ENCODE measurements at regions not wholly inside any gene's neighbourhood (a gene's known extent, or its start where the extent isn't known, plus 50 kb on each side); places are given as distances from the start of the nearest gene placed in this dataset.
"Not testable (repeated sequence)": the region's sequence is repeated elsewhere in the genome, so short reads cannot be mapped to it uniquely, and the experiment has no call there.

GRCh38 chr4:175290401-175290800 lies 372.2 kb downstream of the ADAM29 start:
- no peak for DNase-seq

DNA sequence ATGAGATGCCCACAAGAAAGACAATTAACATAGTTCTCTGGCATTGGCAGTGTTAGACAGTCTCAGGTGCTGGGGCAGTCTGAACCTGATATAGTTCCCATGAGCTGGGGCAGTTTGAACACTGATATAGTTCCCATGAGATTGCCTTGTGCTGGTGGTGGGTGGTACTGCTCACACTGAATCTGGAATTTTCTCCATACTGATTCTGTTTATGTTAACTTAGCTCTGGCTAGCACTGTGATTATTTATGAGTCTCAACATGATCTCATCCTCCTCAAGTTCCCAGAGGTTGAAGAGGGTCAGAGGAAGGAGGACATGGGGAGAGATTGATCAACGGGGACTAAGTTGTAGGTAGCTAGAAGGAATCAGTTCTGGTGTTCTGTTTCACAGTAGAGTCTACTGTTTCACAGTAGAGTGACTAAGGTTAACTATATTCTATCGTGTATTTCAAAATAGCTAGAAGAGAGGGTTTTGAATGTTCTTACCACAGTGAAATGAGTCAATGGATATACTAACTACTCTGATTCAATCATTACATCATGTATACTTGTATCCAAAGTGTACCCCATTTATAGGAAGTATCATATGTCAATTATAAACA lies 379.9 kb downstream of the ADAM29 start:
- DNase-seq: no peak

- no peak for DNase-seq
Observed at GRCh38 chr4:175306436-175306835, 388.3 kb downstream of the ADAM29 start.

DNA sequence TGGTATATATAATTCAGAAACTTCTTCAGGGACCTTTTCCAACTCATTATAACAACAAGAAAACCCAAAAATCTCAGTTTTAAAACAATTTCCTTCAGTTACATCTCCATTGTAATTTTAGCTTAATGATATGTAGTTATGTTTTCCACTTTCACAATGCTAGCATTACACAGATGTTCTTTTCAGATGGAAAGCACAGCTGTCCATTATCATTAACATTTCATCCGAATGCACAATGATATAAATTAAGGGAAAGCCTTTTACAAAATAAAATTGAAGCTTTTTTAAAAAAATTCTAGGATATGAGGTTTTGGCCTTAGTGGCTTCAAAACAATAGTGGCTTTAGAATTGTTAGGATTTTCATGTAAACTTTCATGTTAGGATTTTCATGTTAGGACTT lies 389.2 kb downstream of the ADAM29 start:
- no peak for DNase-seq

GRCh38 chr4:175308236-175308635 lies 390.1 kb downstream of the ADAM29 start:
- no peak for DNase-seq

DNA sequence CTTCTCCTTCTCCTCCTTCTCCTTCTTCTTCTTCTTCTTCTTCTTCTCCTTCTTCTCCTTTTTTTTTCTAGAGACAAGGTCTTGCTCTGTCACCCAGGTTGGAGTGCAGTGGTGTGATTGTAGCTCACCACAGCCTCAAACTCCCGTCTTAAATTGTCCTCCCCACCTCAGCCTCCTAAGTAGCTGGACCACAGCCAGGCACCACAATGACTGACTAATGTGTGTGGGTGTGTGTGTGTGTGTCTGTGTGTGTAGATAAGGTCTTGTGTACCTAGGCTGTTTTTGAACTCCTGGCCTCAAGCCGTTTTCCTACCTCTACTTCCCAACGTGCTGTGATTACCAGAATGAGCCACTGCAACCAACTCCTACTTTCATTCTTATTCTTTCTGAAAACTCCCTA lies 390.9 kb downstream of the ADAM29 start:
- DNase-seq: no peak

GRCh38 chr4:175325230-175325629 lies 407.1 kb downstream of the ADAM29 start:
- no peak for DNase-seq

- no peak for DNase-seq
Observed at GRCh38 chr4:175326796-175327195, 408.6 kb downstream of the ADAM29 start.

GRCh38 chr4:175330236-175330635 lies 412.1 kb downstream of the ADAM29 start:
- DNase-seq: no peak

- no peak for DNase-seq
Observed at GRCh38 chr4:175330652-175331051, 412.5 kb downstream of the ADAM29 start.

DNA sequence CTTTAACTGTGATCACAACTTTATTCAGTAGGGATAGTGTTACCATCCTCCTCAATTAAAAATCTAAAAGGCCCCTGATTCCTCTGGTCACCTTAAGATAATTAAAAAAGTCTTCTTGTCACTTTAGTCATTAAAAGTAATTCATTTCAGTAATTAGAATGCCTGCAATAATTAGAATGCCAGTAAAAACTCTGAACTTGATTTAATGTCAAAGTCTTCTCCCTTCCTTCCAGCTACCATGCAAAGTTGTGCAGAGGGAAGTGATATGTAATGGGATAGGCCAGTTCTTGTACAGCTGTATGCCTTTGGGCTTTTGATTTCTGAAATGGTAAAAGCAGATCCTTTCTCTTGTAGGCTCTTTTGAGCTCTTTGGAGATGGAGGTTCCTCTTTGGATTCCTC lies 417.2 kb downstream of the ADAM29 start:
- DNase-seq: no peak

- DNase-seq: not testable (repeated sequence)
Observed at GRCh38 chr4:175336570-175336969, 418.4 kb downstream of the ADAM29 start.

DNA sequence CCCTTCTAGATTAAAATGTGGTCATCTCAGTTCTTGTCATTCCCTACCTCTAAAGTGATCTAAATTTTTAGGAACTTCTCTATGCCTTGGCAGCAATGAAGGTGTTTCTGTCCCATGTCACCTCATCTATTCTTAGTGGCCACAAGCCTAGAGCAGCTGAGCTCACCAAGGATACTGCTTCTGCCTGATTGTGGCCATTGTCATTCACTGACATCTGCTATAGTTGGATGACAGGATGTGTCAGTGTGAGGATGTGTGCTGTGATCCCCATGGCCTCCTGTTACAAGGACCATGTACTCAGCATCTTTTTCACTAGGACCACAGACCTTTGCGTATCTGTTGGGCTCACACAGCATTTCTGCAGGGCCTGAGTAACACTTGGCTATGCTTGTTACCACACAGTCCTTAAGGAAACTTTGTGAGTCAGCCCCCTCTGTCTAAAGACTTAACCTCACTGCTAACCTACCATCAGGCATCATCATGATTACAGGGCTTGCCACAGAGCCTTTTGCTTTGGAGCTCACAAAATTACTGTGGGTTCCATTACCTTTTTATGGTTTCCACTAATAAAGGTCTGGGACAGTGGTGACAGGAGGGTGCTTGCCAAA lies 421.0 kb downstream of the ADAM29 start:
- DNase-seq: no peak

DNA sequence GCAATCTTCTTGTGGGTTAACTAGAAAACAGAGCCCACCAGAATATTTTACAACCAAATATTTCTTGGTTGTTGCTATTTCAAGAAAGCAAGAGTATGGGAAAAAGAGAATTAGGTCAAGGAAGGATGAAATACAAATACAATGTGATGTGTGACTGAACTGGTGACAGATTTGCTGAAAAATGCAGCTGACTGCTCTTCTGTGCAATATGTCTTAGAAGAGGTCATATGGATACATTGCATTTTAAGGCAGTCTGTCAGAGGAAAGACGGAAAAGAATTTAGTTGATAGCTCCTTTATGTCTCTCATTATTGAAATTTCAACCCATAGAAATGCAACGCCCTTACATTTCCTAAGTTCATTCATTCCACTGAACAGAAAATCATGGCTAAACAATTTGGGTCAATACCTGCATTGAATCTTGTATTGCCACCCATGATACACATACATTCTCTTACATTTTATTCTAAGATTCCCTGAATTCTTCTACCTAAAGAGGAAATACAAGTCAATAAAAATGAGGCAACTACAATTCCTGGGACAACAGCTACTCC lies 423.1 kb downstream of the ADAM29 start:
- DNase-seq: no peak

DNA sequence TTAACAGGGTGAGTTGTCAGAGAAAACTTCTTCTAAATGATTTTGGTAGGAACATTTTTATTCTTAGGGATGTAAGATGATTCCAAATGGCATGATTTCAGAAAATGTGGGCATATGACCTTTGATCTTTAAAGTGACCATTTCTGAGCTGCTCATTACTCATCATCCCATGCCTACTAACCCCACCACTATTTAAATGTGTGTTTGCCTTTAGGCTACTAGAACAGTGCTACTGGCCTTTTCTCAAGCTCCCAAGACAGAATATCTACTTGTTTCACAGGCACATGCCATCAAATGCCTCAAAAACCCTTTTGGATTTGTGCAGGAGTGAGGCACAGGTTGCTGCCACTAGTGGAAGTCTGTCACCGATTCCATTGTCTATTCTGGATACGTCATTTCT lies 428.2 kb downstream of the ADAM29 start:
- no peak for DNase-seq

DNA sequence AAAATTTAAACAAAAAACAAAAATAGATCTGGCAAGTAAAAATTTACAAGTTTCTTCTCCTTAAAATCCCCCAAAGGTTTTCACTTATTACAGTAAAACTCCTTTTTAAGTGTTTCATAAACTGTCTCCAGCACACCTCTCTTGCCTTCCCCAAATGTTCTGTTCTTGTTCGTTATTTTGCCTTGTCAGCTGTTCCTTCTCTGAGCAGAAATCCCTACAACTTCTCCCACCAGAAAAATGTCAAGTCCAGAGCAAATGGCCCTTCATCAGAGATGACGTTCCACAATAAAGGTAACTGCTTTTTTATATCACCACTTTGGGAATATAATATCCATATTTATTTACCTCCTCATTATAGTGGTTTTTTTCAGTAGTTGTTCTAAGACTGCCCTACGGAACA lies 432.1 kb downstream of the ADAM29 start:
- DNase-seq: no peak

DNA sequence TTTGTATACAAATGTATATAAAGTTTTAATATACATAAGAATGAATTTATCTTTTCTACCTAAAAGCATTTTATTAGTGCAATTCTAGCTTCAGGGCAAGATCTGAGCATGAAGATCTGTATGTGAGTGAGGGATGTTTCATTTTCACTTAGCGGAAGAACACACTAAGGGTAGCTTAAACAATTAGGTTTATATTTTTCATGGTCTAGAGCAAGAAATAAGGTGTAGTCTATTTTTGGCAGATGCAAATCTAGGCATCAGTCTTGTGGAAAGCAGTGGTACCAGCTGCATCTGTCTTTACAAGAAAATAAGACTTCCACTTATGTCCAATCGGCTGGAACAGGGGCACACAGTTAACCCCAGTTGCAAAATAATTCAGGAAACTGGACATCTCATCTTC lies 433.3 kb downstream of the ADAM29 start:
- DNase-seq: no peak

GRCh38 chr4:175369087-175369486 lies 443.0 kb downstream of the GPM6A start:
- no peak for DNase-seq

DNA sequence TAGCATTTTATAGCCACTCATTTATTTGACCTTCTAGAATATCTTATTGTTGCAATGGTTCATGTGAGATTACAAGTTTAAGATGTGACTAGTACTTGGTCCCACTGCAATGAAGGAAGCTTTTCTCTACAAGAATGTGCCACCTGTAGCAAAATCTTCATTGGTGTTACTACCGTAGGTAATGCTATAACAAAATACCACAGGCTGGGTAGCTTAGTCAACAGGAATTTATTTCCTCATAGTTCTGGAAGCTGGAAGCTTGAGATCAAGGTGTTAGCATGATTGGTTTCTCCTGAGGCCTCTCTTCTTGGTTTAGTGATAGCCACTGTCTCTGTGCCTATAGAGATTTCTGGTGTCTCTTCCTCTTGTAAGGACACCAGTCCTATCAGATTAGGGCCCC lies 441.0 kb downstream of the GPM6A start:
- no peak for DNase-seq

DNA sequence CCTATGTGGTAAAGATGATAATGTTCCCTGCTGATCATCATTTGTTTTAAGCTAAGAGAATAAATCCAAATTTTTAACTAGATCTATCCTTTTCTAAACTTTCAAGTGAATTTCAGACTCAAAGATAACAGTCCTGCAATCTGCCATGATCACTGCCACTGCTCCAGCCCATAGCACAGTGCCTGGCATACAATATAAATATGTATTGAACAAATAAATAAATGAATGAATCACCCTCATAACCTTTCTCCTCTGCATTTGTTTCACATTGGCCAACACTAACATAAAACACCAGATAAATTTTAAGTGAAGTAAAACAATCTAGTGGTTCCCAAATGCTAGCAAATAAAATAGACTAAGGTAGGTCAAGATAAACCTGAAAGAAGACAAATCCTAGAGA lies 439.0 kb downstream of the GPM6A start:
- no peak for DNase-seq

DNA sequence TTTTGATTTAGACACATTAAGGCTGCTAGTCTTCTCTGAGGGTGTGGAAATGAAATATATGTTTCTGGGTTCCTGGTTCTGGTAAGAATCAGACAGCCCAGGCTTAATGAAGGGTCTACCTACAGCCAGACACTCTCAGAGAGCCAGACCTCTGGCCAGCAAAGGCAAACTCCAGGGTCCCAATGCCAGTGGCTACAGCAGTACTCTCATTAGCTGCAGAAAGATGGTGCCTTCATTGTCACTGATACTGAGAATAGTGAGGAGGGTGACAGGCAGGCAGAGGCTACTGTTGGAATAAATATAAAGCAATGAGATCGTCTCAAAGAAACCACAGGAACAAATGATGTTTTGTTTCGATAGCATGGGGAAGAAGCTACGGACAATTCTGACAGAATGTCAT lies 437.6 kb downstream of the GPM6A start:
- no peak for DNase-seq

- DNase-seq: no peak
Observed at GRCh38 chr4:175376287-175376977, 435.6 kb downstream of the GPM6A start.

DNA sequence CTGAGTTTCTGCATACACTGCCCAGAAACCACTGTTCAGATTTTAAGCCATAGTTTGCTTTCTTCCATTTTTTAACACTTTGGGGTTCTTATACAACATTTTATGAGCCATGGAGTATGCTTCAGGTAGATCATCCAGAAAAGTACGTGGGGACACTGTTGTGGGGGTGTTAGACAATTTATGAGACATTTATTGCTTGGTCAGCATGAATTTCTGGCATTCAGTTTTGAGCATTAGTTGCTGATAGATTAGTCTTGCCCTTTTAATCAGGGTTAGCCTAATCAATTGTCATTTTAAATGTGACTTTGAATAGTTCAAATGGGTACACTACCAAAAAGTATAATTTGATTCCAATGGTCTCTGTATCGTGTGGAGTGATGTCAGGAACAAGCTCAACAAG lies 434.9 kb downstream of the GPM6A start:
- no peak for DNase-seq

DNA sequence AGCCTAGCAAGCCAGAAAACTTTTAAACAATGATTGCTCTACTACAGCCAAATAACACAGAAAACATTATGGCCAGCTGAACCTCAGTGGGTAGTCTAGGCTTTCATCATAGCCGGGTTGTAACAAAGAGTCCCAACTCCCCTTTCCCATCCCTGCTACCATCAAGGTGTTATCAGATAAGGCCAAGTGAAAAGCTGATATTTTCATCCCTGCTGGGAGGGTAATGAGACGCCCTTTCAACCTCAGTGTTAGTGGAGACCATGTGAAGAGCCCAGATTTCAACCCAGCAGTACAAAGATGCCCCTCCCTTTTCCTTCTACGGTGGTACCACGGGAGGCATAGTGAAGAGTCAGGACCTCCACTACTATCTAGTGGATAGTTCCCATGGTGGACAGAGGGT lies 433.7 kb downstream of the GPM6A start:
- DNase-seq: no peak

All from hippocampal formation (tissue), 2 donors.